Loucy (cell line): ENCODE measurements at regions not wholly inside any gene's neighbourhood (a gene's known extent, or its start where the extent isn't known, plus 50 kb on each side); places are given as distances from the start of the nearest gene placed in this dataset.

Experiments used
- H2AFZ ChIP-seq: fragments of 200-600 bp; sonication (generic); 2 replicates; pipeline ENCODE4 v1.6.0; 2016; ENCODE audit warnings: antibody characterized with exemption, mild to moderate bottlenecking, low read length, moderate library complexity
- H3F3A ChIP-seq: fragments of 200-600 bp; 2 replicates; pipeline ENCODE4 v1.6.0; 2016; ENCODE audit warnings: antibody characterized with exemption, low read depth, mild to moderate bottlenecking
- H3K27me3 ChIP-seq: fragments of 200-600 bp; sonication (generic); 2 replicates; pipeline ENCODE4 v1.6.1; 2014; ENCODE audit warnings: low read length, mild to moderate bottlenecking; ENCODE audit not compliant: insufficient read depth, poor library complexity, severe bottlenecking
- H3K36me3 ChIP-seq: fragments of 200-600 bp; sonication (generic); 2 replicates; pipeline ENCODE4 v1.6.1; 2016; ENCODE audit warnings: low read length; ENCODE audit not compliant: insufficient read depth
- H3K4me1 ChIP-seq: fragments of 200-600 bp; sonication (generic); 2 replicates; pipeline ENCODE4 v1.5.1; 2014; ENCODE audit warnings: low read length, mild to moderate bottlenecking; ENCODE audit not compliant: insufficient read depth, poor library complexity, severe bottlenecking
- H3K4me2 ChIP-seq: fragments of 200-600 bp; sonication (generic); 2 replicates; pipeline ENCODE4 v1.6.0; 2014; ENCODE audit warnings: antibody characterized with exemption, low read length, low read depth, mild to moderate bottlenecking; ENCODE audit not compliant: poor library complexity, severe bottlenecking
- H3K4me3 ChIP-seq: fragments of 200-600 bp; sonication (generic); 2 replicates; pipeline ENCODE4 v1.5.1; 2014; ENCODE audit warnings: low read length, mild to moderate bottlenecking, mixed read lengths; ENCODE audit not compliant: poor library complexity, severe bottlenecking
- H3K79me2 ChIP-seq: fragments of 200-600 bp; sonication (generic); 2 replicates; pipeline ENCODE4 v1.6.1; 2014; ENCODE audit warnings: low read length; ENCODE audit not compliant: insufficient read depth
- H3K9ac ChIP-seq: fragments of 200-600 bp; sonication (generic); 2 replicates; pipeline ENCODE4 v1.6.0; 2014; ENCODE audit warnings: mild to moderate bottlenecking, low read depth, low read length, moderate library complexity; ENCODE audit not compliant: poor library complexity, severe bottlenecking
- H3K9me2 ChIP-seq: fragments of 200-600 bp; sonication (generic); replicated peaks from 2 replicates; pipeline ENCODE4 v1.6.1; 2016; ENCODE audit warnings: low read depth, low read length, mixed read lengths
- H3K9me3 ChIP-seq: fragments of 200-600 bp; sonication (generic); 2 replicates; pipeline ENCODE4 v1.6.1; 2014; ENCODE audit warnings: mild to moderate bottlenecking, antibody characterized with exemption, low read length, low read depth; ENCODE audit not compliant: insufficient read depth
- H4K20me1 ChIP-seq: fragments of 200-600 bp; sonication (generic); 2 replicates; pipeline ENCODE4 v1.6.0; 2014; ENCODE audit warnings: antibody characterized with exemption, low read length, mild to moderate bottlenecking; ENCODE audit not compliant: insufficient read depth, poor library complexity, severe bottlenecking
- CTCF ChIP-seq: fragments of 200-600 bp; sonication (generic); conservative IDR thresholded peaks from 2 replicates; pipeline ENCODE4 v1.5.1; 2014; ENCODE audit warnings: mild to moderate bottlenecking, antibody characterized with exemption, low read length
- EZH2phosphoT487 ChIP-seq: fragments of 200-600 bp; IDR thresholded peaks from 2 replicates; pipeline ENCODE4 v1.6.1; 2018; ENCODE audit warnings: antibody characterized with exemption, mild to moderate bottlenecking, moderate library complexity, borderline replicate concordance

DNA sequence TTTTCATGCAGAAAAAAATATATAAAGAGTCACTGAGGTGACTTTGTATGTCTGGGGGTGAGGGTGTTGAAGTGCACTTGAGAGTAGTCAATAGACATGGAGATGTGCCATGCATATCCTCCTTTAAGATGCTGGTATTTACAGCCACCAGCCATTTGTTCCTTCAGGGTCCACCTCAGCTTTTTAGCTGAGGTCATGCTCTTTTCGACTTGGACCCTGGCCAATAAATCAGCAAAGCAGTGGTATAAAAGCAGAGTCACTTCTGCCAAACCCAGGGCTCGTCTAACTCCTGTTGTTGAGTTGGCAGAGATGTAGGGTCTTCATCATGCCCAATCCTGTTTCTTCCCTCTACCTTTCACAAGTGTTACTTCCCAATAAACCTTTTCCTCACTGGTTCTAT, 75.1 kb upstream of the OSTN start:
- TF ChIP-seq CTCF (no peak), EZH2phosphoT487 (no peak)
- H3K79me2 ChIP-seq = no peaks in the 10 kb centered on the region
- H2AFZ ChIP-seq = no peak overlapping the region

GRCh38 chr3:191123231-191123630, 75.8 kb upstream of the OSTN start:
- Histone ChIP-seq H3K79me2 (no peaks in the 10 kb centered on the region), H3K27me3 (no peaks in the 10 kb centered on the region), H3K4me2 (no peak overlapping the region), H3K4me1 (no peaks in the 10 kb centered on the region), H3K4me3 (no peak overlapping the region), H4K20me1 (no peaks in the 10 kb centered on the region), H3F3A (no peaks in the 10 kb centered on the region), H3K36me3 (no peaks in the 10 kb centered on the region), H3K9me3 (no peaks in the 10 kb centered on the region), H3K9ac (no peak overlapping the region), H3K9me2 (0 out of 2 replicates have a peak, but pooled peaks cover 4% of the 10 kb centered on the region), H2AFZ (no peak overlapping the region)
- TF ChIP-seq CTCF (no peak), EZH2phosphoT487 (no peak)

More for the DNA sequence above, 75.1 kb upstream of the OSTN start:
- Histone ChIP-seq H3K36me3 (no peaks in the 10 kb centered on the region), H3K9ac (no peak overlapping the region), H3K4me1 (no peaks in the 10 kb centered on the region), H3F3A (no peaks in the 10 kb centered on the region), H3K27me3 (no peaks in the 10 kb centered on the region), H3K4me3 (no peak overlapping the region), H3K9me2 (0 out of 2 replicates have a peak, but pooled peaks cover 4% of the 10 kb centered on the region), H3K4me2 (no peak overlapping the region), H3K9me3 (no peaks in the 10 kb centered on the region), H4K20me1 (no peaks in the 10 kb centered on the region)

GRCh38 chr3:191120447-191121298, 78.4 kb upstream of the OSTN start:
- no peaks in the 10 kb centered on the region for H4K20me1 ChIP-seq
- H2AFZ ChIP-seq = no peak overlapping the region
- H3K4me1 ChIP-seq = no peaks in the 10 kb centered on the region
- TF ChIP-seq EZH2phosphoT487 = no peak
- TF ChIP-seq CTCF = no peak
- no peaks in the 10 kb centered on the region for H3K79me2 ChIP-seq
- no peaks in the 10 kb centered on the region for H3K36me3 ChIP-seq
- no peaks in the 10 kb centered on the region for H3K27me3 ChIP-seq
- no peaks in the 10 kb centered on the region for H3K9me3 ChIP-seq
- no peaks in the 10 kb centered on the region for H3F3A ChIP-seq
- no peak overlapping the region for H3K4me2 ChIP-seq
- 0 out of 2 replicates have a peak, but pooled peaks cover 4% of the 10 kb centered on the region for H3K9me2 ChIP-seq
- H3K9ac ChIP-seq = no peak overlapping the region
- H3K4me3 ChIP-seq = no peak overlapping the region
